Smooth muscle cell (in vitro differentiated cells): ENCODE measurements at regions not wholly inside any gene's neighbourhood (a gene's known extent, or its start where the extent isn't known, plus 50 kb on each side); places are given as distances from the start of the nearest gene placed in this dataset.
A peak's percentile ranks its signal among the peaks of the same experiment; 100 is the strongest.

Source experiments
- DNase-seq: peaks from one replicate; lab custom pipeline; 2025; ENCODE audit not compliant: unreplicated experiment; lab: John Stamatoyannopoulos, UW
- H2AFZ ChIP-seq: fragments of 200-600 bp; sonication (generic); 2 replicates; pipeline ENCODE4 v1.6.0; 2016; ENCODE audit warnings: antibody characterized with exemption, low read depth, mild to moderate bottlenecking
- H3F3A ChIP-seq: fragments of 200-600 bp; sonication (generic); 2 replicates; pipeline ENCODE4 v1.6.0; 2017; ENCODE audit warnings: antibody characterized with exemption, low read depth
- H3K27ac ChIP-seq: fragments of 200-600 bp; sonication (generic); 2 replicates; pipeline ENCODE4 v1.5.1; 2016; ENCODE audit warnings: low read depth, mild to moderate bottlenecking
- H3K27me3 ChIP-seq: fragments of 200-600 bp; sonication (generic); 2 replicates; pipeline ENCODE4 v1.6.1; 2016; ENCODE audit warnings: low read depth, mild to moderate bottlenecking
- H3K36me3 ChIP-seq: fragments of 200-600 bp; sonication (generic); 2 replicates; pipeline ENCODE4 v1.5.1; 2016; ENCODE audit warnings: low read depth
- H3K4me1 ChIP-seq: fragments of 200-600 bp; sonication (generic); 2 replicates; pipeline ENCODE4 v1.5.1; 2016; ENCODE audit warnings: low read depth
- H3K4me2 ChIP-seq: fragments of 200-600 bp; sonication (generic); 2 replicates; pipeline ENCODE4 v1.6.0; 2016; ENCODE audit warnings: mild to moderate bottlenecking
- H3K4me3 ChIP-seq: fragments of 200-600 bp; sonication (generic); 2 replicates; pipeline ENCODE4 v1.5.1; 2016; ENCODE audit warnings: mild to moderate bottlenecking
- H3K79me2 ChIP-seq: fragments of 200-600 bp; sonication (generic); 2 replicates; pipeline ENCODE4 v1.6.0; 2016; ENCODE audit warnings: low read depth, mild to moderate bottlenecking
- H3K9ac ChIP-seq: fragments of 200-600 bp; sonication (generic); 2 replicates; pipeline ENCODE4 v1.6.0; 2016; ENCODE audit warnings: low read depth
- H3K9me3 ChIP-seq: fragments of 200-600 bp; sonication (generic); replicated peaks from 2 replicates; pipeline ENCODE4 v1.5.1; 2016; ENCODE audit warnings: low read depth
- H4K20me1 ChIP-seq: fragments of 200-600 bp; sonication (generic); 2 replicates; pipeline ENCODE4 v1.6.0; 2016; ENCODE audit warnings: low read depth
- CTCF ChIP-seq: fragments of 200-600 bp; sonication (generic); IDR thresholded peaks from 2 replicates; pipeline ENCODE4 v1.5.1; 2017; ENCODE audit warnings: borderline replicate concordance, mild to moderate bottlenecking, antibody characterized with exemption; ENCODE audit not compliant: insufficient read depth, poor library complexity, severe bottlenecking
- WGBS: methylation state at CpG from one replicate; pipeline ENCODE4 v1.1.7; 2016; ENCODE audit warnings: low lambda C conversion rate; 5-methylcytosine and 5-hydroxymethylcytosine counted together

DNA sequence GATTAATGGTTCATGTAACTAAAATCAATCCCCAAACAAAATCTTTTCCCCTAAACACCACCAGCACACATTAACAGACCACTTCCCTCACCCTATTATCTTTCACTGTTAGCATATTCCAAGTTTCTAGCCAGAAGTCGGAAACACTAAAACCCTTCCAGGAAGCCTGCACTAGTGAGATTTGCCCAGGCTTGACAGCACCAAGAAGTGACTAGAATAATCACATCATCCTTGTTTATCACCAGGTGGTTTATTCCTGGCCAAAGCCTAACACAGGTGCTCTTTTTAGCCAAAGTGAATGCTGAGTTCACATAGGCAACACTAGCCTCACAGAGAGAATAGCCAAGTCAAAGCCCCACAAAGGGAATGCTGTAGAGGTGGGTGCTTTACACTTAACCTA is 221.2 kb upstream of the HNRNPA3 start:
- no peak for DNase-seq
- H3K4me1 ChIP-seq: no peaks in the 10 kb centered on the region
- no peaks in the 10 kb centered on the region for H3K36me3 ChIP-seq
- peaks cover 6% of the 10 kb centered on the region for H3K27me3 ChIP-seq
- H3K4me2 ChIP-seq: no peak overlapping the region
- no peak overlapping the region for H3K27ac ChIP-seq
- H3K9ac ChIP-seq: no peak overlapping the region
- no peak overlapping the region for H3K4me3 ChIP-seq
- no peaks in the 10 kb centered on the region for H4K20me1 ChIP-seq
- WGBS: 86% methylated on average over 1 of the region's 1 CpG
- H3K9me3 ChIP-seq: no peaks in the 10 kb centered on the region
- H3F3A ChIP-seq: no peaks in the 10 kb centered on the region
- no peaks in the 10 kb centered on the region for H3K79me2 ChIP-seq
- no peak overlapping the region for H2AFZ ChIP-seq
- no peak for TF ChIP-seq CTCF

GRCh38 chr2:176997074-176997791 is 215.4 kb upstream of the HNRNPA3 start:
- Histone ChIP-seq H3K36me3 (no peaks in the 10 kb centered on the region), H3K27me3 (no peaks in the 10 kb centered on the region), H3K4me2 (no peak overlapping the region), H3K9me3 (no peaks in the 10 kb centered on the region), H3K9ac (no peak overlapping the region), H3K27ac (peak overlapping the region; percentile 34), H3K4me1 (no peaks in the 10 kb centered on the region), H3K79me2 (no peaks in the 10 kb centered on the region), H3K4me3 (no peak overlapping the region), H2AFZ (no peak overlapping the region), H3F3A (no peaks in the 10 kb centered on the region), H4K20me1 (no peaks in the 10 kb centered on the region)
- no peak for DNase-seq
- 57% methylated on average over 5 of the region's 5 CpGs for WGBS
- no peak for TF ChIP-seq CTCF

- no peaks in the 10 kb centered on the region for H3K27me3 ChIP-seq
- H3K36me3 ChIP-seq: no peaks in the 10 kb centered on the region
- no peak overlapping the region for H3K9ac ChIP-seq
- H2AFZ ChIP-seq: no peak overlapping the region
- no peaks in the 10 kb centered on the region for H3F3A ChIP-seq
- H4K20me1 ChIP-seq: no peaks in the 10 kb centered on the region
- DNase-seq: no peak
- no peak for TF ChIP-seq CTCF
- no peak overlapping the region for H3K27ac ChIP-seq
- H3K79me2 ChIP-seq: no peaks in the 10 kb centered on the region
- no peaks in the 10 kb centered on the region for H3K4me1 ChIP-seq
- 100% methylated on average over 1 of the region's 1 CpG for WGBS
- H3K4me3 ChIP-seq: no peak overlapping the region
- no peak overlapping the region for H3K4me2 ChIP-seq
- H3K9me3 ChIP-seq: no peaks in the 10 kb centered on the region
Observed at GRCh38 chr2:176997792-176998169, 214.8 kb upstream of the HNRNPA3 start.

GRCh38 chr2:176999301-176999700 is 213.3 kb upstream of the HNRNPA3 start:
- no peak for DNase-seq
- Histone ChIP-seq H3K4me1 (no peaks in the 10 kb centered on the region), H2AFZ (no peak overlapping the region), H3K4me2 (peak overlapping the region; percentile 8), H3K27ac (no peak overlapping the region), H3K27me3 (no peaks in the 10 kb centered on the region), H3K9me3 (no peaks in the 10 kb centered on the region), H3K79me2 (no peaks in the 10 kb centered on the region), H3K9ac (no peak overlapping the region), H3F3A (no peaks in the 10 kb centered on the region), H4K20me1 (no peaks in the 10 kb centered on the region), H3K4me3 (no peak overlapping the region), H3K36me3 (no peaks in the 10 kb centered on the region)
- TF ChIP-seq CTCF: no peak
- 95% methylated on average over 1 of the region's 1 CpG for WGBS
